ENCODE measurements at regions not wholly inside any gene's neighbourhood (a gene's known extent, or its start where the extent isn't known, plus 50 kb on each side); places are given as distances from the start of the nearest gene placed in this dataset.
"Not testable (repeated sequence)": the region's sequence is repeated elsewhere in the genome, so short reads cannot be mapped to it uniquely, and the experiment has no call there.

DNA sequence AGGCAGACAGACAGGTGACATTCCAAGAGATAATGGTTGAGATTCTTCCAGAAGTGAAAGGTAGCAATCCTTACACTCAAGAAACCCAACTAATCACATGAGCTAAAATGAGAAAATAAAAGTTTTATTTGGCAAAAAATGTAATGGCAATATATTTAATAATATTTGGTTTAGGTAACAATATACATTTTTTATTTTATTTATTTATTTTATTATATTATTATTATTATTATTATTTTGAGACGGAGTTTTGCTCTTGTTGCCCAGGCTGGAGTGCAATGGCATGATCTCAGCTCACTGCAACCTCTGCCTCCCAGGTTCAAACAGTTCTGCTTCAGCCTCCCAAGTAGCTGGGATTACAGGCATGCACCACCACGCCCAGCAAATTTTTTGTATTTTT is 74.6 kb upstream of the TET2 start:
- not testable (repeated sequence) for H3K27me3 Mint-ChIP-seq; H3K9me3 Mint-ChIP-seq (ENCODE audit: low read depth); H3K27ac Mint-ChIP-seq; H3K4me1 Mint-ChIP-seq (ENCODE audit: low read depth); H3K36me3 Mint-ChIP-seq; H3K4me3 Mint-ChIP-seq

DNA sequence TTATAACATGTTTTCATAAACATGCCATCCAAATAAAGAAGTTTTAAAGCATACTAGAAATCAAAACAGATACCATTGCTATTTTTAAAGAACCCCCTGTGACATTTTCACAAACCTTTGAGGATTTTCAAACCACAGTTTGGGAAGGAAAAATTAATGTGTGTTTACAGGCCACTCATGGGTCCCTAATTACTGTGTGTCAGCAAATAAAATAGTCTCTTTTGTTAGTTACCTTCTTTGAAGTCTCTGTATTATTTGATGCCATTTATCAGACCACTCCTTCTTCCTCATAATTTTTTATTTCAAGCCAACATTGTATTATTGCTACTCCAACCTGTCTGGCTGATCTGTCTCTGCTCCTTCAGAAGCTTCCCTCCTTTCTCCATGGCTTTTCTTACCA is 72.6 kb upstream of the TET2 start:
- Mint-ChIP-seq H3K9me3 (ENCODE audit: low read depth) (no peaks in the 10 kb centered on the region), H3K4me3 (no peak overlapping the region), H3K4me1 (ENCODE audit: low read depth) (no peaks in the 10 kb centered on the region), H3K27ac (no peak overlapping the region), H3K36me3 (no peaks in the 10 kb centered on the region), H3K27me3 (no peaks in the 10 kb centered on the region)

GRCh38 chr4:105075045-105075444 is 71.6 kb upstream of the TET2 start:
- Mint-ChIP-seq H3K27me3 (no peaks in the 10 kb centered on the region), H3K4me1 (ENCODE audit: low read depth) (no peaks in the 10 kb centered on the region), H3K4me3 (no peak overlapping the region), H3K9me3 (ENCODE audit: low read depth) (no peaks in the 10 kb centered on the region), H3K36me3 (no peaks in the 10 kb centered on the region), H3K27ac (no peak overlapping the region)

- Mint-ChIP-seq H3K9me3 (ENCODE audit: low read depth) (peaks cover 12% of the 10 kb centered on the region), H3K27me3 (peaks cover 3% of the 10 kb centered on the region), H3K4me1 (ENCODE audit: low read depth) (no peaks in the 10 kb centered on the region), H3K4me3 (no peak overlapping the region), H3K27ac (no peak overlapping the region), H3K36me3 (peaks cover 4% of the 10 kb centered on the region)
Measured at GRCh38 chr4:105088110-105088879, 58.4 kb upstream of the TET2 start.

- no peaks in the 10 kb centered on the region for H3K27me3 Mint-ChIP-seq
- H3K27ac Mint-ChIP-seq, result no peak overlapping the region
- no peak overlapping the region for H3K4me3 Mint-ChIP-seq
- no peaks in the 10 kb centered on the region for H3K4me1 Mint-ChIP-seq (ENCODE audit: low read depth)
- peaks cover 10% of the 10 kb centered on the region for H3K36me3 Mint-ChIP-seq
- H3K9me3 Mint-ChIP-seq (ENCODE audit: low read depth), result peaks cover 23% of the 10 kb centered on the region
Measured at GRCh38 chr4:105092356-105092755, 54.3 kb upstream of the TET2 start.

DNA sequence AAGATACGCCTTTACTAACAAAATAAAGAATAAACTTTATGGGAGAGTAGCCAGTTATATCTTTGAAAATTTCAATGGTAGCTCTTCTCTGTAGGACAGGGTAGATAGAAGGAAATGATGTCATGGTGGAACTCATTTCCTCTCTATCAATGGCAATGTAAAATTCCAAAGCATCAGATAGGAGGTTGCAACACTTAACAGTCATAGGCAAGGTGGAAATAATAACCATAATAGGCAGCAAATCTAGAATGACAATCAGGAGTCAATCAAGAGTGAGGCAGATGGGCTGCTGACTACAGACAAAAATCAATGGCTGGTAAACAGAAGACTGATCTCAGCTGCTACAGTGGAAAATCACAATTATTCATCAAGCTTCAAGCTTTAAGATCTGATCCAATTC is 53.9 kb upstream of the TET2 start:
- peaks cover 23% of the 10 kb centered on the region for H3K9me3 Mint-ChIP-seq (ENCODE audit: low read depth)
- H3K27me3 Mint-ChIP-seq, result no peaks in the 10 kb centered on the region
- H3K36me3 Mint-ChIP-seq, result peaks cover 10% of the 10 kb centered on the region
- no peak overlapping the region for H3K27ac Mint-ChIP-seq
- no peak overlapping the region for H3K4me3 Mint-ChIP-seq
- no peaks in the 10 kb centered on the region for H3K4me1 Mint-ChIP-seq (ENCODE audit: low read depth)

DNA sequence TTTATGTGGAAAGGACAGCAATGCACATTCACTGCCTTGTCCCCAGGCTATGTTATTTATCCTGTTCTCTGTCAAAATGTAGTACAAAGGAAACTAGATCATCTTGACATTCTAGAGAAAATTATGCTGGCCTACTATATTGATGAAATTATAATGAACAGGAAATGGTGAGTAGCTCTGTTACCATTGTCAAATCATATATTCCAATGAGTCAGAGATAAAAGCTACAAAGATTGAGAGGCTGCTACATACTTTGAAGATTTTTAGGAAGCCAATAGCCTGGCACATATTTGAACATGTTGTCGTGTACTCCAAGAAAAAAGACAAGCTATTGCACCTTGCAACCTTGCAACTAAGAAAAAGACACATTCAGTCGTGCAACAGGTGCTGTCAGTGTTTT is 52.7 kb upstream of the TET2 start:
- no peak overlapping the region for H3K4me3 Mint-ChIP-seq
- H3K27me3 Mint-ChIP-seq, result peaks cover 2% of the 10 kb centered on the region
- peaks cover 35% of the 10 kb centered on the region for H3K9me3 Mint-ChIP-seq (ENCODE audit: low read depth)
- H3K36me3 Mint-ChIP-seq, result peaks cover 17% of the 10 kb centered on the region
- H3K27ac Mint-ChIP-seq, result no peak overlapping the region
- no peaks in the 10 kb centered on the region for H3K4me1 Mint-ChIP-seq (ENCODE audit: low read depth)

All from activated naive CD8-positive, alpha-beta T cell (primary cell).